Activated T-helper 9 cell treated with anti-CD3 and anti-CD28 coated beads, Interleukin-2, amount 50 U/mL, for 16 hours (primary cell): ENCODE measurements at regions not wholly inside any gene's neighbourhood (a gene's known extent, or its start where the extent isn't known, plus 50 kb on each side); places are given as distances from the start of the nearest gene placed in this dataset.

Experiments used
- DNase-seq: peaks from one replicate; pipeline ENCODE4 v3.0.0-alpha.2; 2020; ENCODE audit warnings: low read depth

GRCh38 chr2:12059616-12060441 is 313.4 kb downstream of the LPIN1 start:
- no peak for DNase-seq

DNA sequence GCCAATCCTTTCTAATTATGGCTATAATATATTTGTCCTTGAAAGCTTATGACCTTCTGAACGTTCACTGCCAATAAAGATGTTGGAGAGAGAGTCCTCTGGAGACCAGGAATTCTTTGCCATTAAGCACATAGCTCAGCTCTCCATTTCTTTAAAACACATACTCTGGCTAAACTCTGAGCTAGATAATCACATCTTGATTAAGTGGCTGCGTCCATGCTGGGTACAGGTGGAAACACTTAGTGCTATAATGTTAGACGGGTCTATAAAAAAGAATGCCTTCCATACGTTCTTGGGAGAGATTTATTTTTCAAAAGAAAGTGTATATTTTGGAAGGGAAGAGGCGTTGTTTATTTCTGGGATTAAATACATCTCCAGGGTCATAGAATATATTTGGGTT is 314.5 kb downstream of the LPIN1 start:
- DNase-seq = no peak

GRCh38 chr2:12061286-12062052 is 315.0 kb downstream of the LPIN1 start:
- no peak for DNase-seq

DNA sequence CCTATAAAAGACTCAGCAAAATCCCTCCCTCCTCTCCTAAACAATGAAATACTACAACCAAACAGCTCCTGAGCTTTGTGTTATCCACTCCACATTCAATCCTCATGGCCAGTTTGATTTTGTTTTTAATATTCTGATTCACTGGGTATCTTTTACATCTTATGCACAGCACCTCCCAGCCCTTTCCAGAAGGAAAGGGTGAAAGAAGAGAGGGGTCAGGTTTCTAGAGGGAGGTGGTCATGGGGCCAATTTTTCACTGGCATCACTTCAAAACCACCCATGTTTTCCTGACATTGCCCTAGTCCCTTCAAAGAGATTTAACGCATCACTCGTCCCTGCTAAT is 315.6 kb downstream of the LPIN1 start:
- no peak for DNase-seq

DNA sequence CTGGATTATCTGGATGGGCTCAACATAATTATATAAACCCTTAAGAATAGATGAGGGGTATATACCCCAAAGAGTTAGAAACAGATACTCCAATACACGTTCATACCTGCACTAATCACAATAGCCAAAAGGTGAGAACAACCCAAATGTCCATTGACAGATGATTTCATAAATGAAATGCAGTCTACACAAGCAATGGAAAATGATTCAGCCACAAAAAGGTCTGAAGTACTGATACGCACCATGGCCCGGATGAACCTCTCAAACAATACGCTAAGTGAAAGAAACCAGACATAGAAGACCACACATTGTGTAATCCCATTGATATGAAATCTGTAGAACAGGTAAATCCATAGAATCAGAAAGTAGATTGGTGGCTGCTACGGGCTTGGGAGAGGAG is 316.8 kb downstream of the LPIN1 start:
- DNase-seq = no peak

GRCh38 chr2:12064153-12064552 is 317.7 kb downstream of the LPIN1 start:
- DNase-seq = no peak

- no peak for DNase-seq
Measured at GRCh38 chr2:12066116-12066515, 319.7 kb downstream of the LPIN1 start.

DNA sequence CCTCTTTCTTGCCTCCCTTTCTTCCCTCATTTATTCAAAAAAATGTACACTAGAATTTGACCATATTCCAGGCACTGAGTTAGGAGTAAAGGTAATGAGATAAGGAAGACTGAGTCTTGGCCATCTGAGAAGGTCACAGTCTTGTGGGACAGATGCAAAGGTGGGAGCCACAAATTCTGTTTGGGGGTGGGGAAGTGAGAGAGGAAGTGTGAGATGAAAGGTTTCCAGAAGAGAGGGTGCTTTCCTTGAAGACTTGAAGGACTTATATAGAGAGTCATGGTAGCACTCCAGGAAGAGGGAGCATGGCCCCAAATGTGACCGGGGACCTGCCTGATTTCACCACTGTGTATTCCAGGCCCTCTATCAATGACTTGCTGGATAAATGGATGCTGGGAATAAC is 320.6 kb downstream of the LPIN1 start:
- no peak for DNase-seq

DNA sequence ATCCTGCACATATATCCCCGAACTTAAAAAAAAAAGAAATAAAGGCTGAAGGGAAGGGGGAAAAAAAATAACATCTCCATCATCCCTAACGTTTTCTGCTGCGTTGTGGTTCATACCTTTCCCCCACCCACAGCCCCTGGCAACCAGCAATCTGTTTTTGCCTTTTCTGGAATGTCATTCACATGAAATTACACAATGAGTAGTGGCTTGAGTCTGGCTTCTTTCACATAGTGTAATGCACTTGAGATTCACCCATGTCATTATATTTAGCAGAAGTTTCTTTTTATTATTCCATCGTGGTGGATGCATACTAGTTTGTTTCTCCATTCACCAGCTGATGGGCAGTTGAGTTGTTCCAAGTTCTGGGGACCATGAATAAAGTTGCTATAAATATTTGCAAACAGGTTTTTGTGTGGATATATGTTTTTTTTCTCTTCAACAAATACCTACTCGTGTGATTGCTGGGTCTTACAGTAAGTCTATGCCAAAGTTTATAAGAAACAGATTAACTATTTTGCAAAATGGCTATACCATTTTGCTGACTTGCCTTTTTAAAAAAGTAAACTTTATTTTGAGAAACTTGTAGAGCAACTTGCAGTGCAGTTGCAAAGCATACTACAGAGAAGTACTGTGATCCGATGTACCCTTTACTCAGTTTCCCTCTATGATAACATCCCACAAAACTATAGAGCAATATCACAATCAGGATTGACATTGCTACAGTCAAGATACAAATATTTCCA is 322.5 kb downstream of the LPIN1 start:
- no peak for DNase-seq

DNA sequence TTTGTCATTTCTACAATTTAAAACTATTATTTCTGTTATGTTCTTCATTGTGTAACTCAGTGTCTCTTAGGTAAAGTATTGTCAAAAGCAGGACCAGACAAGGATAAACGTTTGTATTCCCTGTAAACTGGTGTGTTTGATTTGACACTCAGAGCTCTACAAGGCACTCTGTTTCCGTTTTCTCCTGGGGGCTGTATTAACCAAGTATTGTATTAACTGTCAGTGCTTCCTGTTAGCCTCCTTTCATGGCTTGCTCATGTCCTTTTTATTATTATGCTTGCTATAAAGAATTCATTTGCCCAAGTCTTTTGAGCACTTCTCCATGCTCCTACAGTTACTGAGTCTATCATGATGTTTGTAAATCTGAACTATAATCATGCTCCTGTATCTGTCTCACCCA is 323.7 kb downstream of the LPIN1 start:
- DNase-seq = no peak

DNA sequence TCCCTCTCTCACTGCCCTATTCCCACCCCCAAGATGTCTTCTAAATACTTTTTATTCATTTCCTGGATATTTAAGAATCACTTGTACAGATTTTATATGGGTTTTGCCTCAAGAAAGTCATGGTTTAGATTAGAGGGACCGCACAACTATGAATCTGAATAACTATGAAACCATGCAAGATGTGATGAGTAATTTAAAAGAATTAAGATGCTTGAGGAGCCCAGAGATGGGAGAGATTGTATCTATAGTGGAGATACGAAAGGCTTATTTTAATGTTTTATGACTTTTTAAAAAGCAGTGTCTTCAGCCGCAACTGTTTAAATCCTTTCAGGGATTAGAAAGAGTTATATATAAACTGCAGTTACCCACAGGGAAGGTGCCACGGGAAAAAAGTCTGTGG is 324.1 kb downstream of the LPIN1 start:
- DNase-seq = no peak

DNA sequence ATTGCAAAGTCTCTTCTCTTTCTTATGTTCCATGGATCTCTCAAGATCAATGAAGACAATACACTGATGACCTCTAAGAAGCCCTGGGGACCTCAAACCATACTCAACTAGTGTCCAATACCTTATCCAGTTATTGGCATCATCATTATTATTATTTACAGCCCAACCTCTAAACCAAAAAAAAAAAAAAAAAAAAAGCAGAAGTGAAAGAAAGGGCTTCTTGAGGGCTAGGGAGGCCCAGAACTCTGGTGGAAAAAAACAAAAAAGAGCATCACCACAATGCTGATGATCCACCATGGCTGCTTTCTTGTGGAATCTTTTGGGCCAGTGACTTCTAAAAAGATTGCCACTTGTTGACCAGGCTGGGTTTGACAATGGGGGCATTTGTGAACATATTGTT is 324.9 kb downstream of the LPIN1 start:
- no peak for DNase-seq

DNA sequence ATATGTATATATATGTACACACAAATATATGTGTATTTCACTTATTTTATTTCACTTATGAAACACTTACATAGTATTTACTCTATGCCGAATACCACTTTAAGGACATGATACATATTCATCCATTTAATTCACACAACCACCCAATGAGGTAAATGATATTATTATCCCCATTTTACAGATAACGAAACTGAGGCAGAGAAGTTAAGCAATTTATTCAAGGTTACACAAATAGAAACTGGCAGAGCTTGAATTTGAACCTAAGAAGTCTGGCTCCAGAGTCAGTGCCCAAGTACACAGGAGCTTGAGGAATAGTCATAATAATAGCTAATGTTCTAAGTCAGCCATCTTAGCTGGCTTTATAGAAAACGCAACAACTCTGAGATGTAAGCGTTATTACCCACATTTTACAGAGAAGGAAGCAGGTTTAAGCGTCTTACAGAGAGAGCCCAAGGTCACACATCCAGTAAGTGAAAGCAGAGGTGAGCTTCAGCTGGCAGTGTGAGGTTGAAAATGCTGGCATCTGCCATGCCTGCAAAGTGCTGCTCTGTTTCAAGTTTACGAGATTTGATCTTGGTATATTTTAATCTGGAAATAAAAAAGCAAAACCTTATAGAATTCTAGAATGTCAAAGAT is 326.9 kb downstream of the LPIN1 start:
- no peak for DNase-seq

GRCh38 chr2:12074126-12074844 is 327.9 kb downstream of the LPIN1 start:
- no peak for DNase-seq

DNA sequence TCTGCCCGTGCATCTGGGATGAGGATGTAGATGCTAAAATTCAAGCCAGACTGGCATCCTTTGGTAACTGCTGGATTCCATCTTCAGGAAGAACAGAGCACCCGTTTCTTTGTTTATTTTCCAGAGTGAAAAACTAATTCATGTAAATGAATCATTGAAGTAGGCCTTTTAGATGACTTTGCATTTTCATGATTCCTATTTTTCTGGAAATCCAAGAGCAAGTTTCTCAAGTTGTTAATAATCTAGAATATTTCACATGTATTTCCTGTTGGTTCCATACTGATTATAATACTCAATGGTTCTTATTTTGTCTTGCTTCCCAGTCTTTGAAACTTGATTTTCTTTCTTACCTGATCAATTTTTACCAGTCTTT is 328.4 kb downstream of the LPIN1 start:
- no peak for DNase-seq

DNA sequence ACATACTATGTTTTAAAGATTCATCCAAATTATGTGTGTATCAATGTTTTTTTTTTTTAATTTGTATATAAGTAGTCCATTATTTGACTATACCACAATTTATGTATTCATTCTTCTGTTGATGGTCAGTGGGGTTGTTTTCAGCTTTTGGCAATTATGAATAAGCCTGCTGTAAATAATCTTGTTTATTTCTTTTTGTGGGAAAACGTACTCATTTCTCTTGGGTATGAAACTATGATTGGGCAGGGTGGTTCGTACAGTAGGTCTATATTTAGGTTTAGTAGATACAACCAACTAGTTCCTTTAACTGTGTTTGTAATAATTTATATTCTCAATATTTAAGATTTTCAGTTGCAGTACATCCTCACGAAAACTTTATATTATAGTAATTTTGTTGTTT is 329.2 kb downstream of the LPIN1 start:
- no peak for DNase-seq

GRCh38 chr2:12076810-12077209 is 330.4 kb downstream of the LPIN1 start:
- DNase-seq = no peak

DNA sequence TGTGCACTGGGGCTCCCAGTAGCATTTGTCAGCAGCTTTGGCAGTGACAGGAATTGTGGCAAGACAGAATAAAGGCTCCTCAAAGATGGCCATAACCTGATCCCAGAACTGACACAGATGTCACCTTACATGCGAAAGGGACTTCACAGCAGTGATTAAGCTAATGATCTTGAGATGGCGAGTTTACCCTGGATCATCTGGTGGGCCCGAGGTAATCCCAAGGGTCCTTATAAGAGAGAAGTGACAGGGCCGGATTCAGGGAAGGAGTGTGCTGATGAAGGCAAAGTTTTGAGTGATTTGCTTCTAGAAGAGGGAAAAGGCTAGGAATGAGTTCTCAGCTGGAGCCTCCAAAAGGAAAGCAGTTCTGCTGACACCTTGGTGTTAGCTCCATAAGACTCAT is 333.9 kb downstream of the LPIN1 start:
- no peak for DNase-seq

GRCh38 chr2:12081481-12082210 is 335.2 kb downstream of the LPIN1 start:
- no peak for DNase-seq

DNA sequence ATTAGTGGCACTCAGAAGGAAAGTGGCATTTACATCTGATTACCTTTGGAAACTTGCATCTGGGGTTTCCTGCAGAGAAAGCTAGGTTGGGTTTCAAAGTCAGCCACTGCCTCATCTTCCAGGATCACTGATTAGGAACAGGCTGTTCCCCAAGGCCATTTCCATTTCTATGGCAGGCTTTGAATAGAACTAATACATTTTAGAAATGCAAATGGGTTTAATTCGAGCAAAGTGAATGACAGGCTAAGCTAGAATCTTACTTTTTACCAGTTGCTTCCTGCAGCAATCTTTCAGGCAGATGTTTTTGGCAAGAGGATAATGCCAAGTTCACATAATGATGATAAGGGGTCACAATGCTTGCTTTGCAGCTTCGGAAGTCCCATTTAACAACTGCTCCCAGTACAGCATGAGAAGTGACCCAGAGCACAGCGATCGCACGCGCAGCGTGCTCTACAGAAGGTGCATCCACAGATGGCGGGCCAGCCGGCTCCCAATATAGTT is 336.7 kb downstream of the LPIN1 start:
- DNase-seq = no peak
